ENCODE measurements at regions not wholly inside any gene's neighbourhood (a gene's known extent, or its start where the extent isn't known, plus 50 kb on each side); places are given as distances from the start of the nearest gene placed in this dataset.

GRCh38 chr10:108808228-108808627 lies 1115.1 kb downstream of the XPNPEP1 start:
- Mint-ChIP-seq H3K4me3 (no peak overlapping the region), H3K27ac (no peak overlapping the region), H3K9me3 (peaks cover 1% of the 10 kb centered on the region), H3K4me1 (no peaks in the 10 kb centered on the region), H3K27me3 (no peaks in the 10 kb centered on the region), H3K36me3 (no peaks in the 10 kb centered on the region)
- DNase-seq: no peak

- Mint-ChIP-seq H3K4me3 (no peak overlapping the region), H3K27ac (no peak overlapping the region), H3K36me3 (no peaks in the 10 kb centered on the region), H3K27me3 (no peaks in the 10 kb centered on the region), H3K4me1 (no peaks in the 10 kb centered on the region), H3K9me3 (peaks cover 6% of the 10 kb centered on the region)
- no peak for DNase-seq
Measured at GRCh38 chr10:108801775-108802517, 1121.4 kb downstream of the XPNPEP1 start.

GRCh38 chr10:108801220-108801619 lies 1122.1 kb downstream of the XPNPEP1 start:
- peaks cover 5% of the 10 kb centered on the region for H3K9me3 Mint-ChIP-seq
- H3K36me3 Mint-ChIP-seq: no peaks in the 10 kb centered on the region
- no peak overlapping the region for H3K4me3 Mint-ChIP-seq

GRCh38 chr10:108797573-108797972 lies 1125.7 kb downstream of the XPNPEP1 start:
- H3K27me3 Mint-ChIP-seq: no peaks in the 10 kb centered on the region
- no peak overlapping the region for H3K27ac Mint-ChIP-seq
- H3K4me3 Mint-ChIP-seq: no peak overlapping the region
- no peaks in the 10 kb centered on the region for H3K4me1 Mint-ChIP-seq
- H3K9me3 Mint-ChIP-seq: peaks cover 2% of the 10 kb centered on the region
- DNase-seq: no peak
- H3K36me3 Mint-ChIP-seq: no peaks in the 10 kb centered on the region

More at GRCh38 chr10:108801220-108801619, 1122.1 kb downstream of the XPNPEP1 start:
- no peaks in the 10 kb centered on the region for H3K4me1 Mint-ChIP-seq
- no peak overlapping the region for H3K27ac Mint-ChIP-seq
- no peaks in the 10 kb centered on the region for H3K27me3 Mint-ChIP-seq
- DNase-seq: no peak

GRCh38 chr10:108791794-108792474 lies 1131.4 kb downstream of the XPNPEP1 start:
- DNase-seq: no peak
- Mint-ChIP-seq H3K27me3 (no peaks in the 10 kb centered on the region), H3K4me1 (no peaks in the 10 kb centered on the region), H3K9me3 (no peaks in the 10 kb centered on the region), H3K4me3 (no peak overlapping the region), H3K36me3 (no peaks in the 10 kb centered on the region), H3K27ac (no peak overlapping the region)

GRCh38 chr10:108791030-108791429 lies 1132.3 kb downstream of the XPNPEP1 start:
- H3K36me3 Mint-ChIP-seq: no peaks in the 10 kb centered on the region
- no peaks in the 10 kb centered on the region for H3K9me3 Mint-ChIP-seq
- no peak overlapping the region for H3K27ac Mint-ChIP-seq
- DNase-seq: no peak
- H3K4me1 Mint-ChIP-seq: no peaks in the 10 kb centered on the region
- H3K4me3 Mint-ChIP-seq: no peak overlapping the region
- H3K27me3 Mint-ChIP-seq: no peaks in the 10 kb centered on the region

- no peaks in the 10 kb centered on the region for H3K36me3 Mint-ChIP-seq
- DNase-seq: no peak
- H3K27ac Mint-ChIP-seq: peak overlapping the region; percentile 8
- H3K27me3 Mint-ChIP-seq: no peaks in the 10 kb centered on the region
- peaks cover 4% of the 10 kb centered on the region for H3K9me3 Mint-ChIP-seq
- H3K4me3 Mint-ChIP-seq: no peak overlapping the region
- H3K4me1 Mint-ChIP-seq: no peaks in the 10 kb centered on the region
Measured at GRCh38 chr10:108789919-108790318, 1133.4 kb downstream of the XPNPEP1 start.

GRCh38 chr10:108789336-108789735 lies 1134.0 kb downstream of the XPNPEP1 start:
- Mint-ChIP-seq H3K4me1 (no peaks in the 10 kb centered on the region), H3K27me3 (no peaks in the 10 kb centered on the region), H3K36me3 (no peaks in the 10 kb centered on the region), H3K9me3 (peaks cover 8% of the 10 kb centered on the region), H3K27ac (no peak overlapping the region), H3K4me3 (no peak overlapping the region)
- no peak for DNase-seq

GRCh38 chr10:108788891-108789290 lies 1134.4 kb downstream of the XPNPEP1 start:
- no peaks in the 10 kb centered on the region for H3K36me3 Mint-ChIP-seq
- H3K27ac Mint-ChIP-seq: no peak overlapping the region
- no peaks in the 10 kb centered on the region for H3K27me3 Mint-ChIP-seq
- peaks cover 8% of the 10 kb centered on the region for H3K9me3 Mint-ChIP-seq
- H3K4me3 Mint-ChIP-seq: no peak overlapping the region
- H3K4me1 Mint-ChIP-seq: no peaks in the 10 kb centered on the region
- DNase-seq: no peak

GRCh38 chr10:108787932-108788331 lies 1135.4 kb downstream of the XPNPEP1 start:
- Mint-ChIP-seq H3K9me3 (peaks cover 11% of the 10 kb centered on the region), H3K4me1 (no peaks in the 10 kb centered on the region), H3K4me3 (no peak overlapping the region), H3K27ac (no peak overlapping the region), H3K36me3 (no peaks in the 10 kb centered on the region), H3K27me3 (no peaks in the 10 kb centered on the region)
- DNase-seq: no peak

GRCh38 chr10:108785011-108785410 lies 1138.3 kb downstream of the XPNPEP1 start:
- H3K9me3 Mint-ChIP-seq: peaks cover 11% of the 10 kb centered on the region
- DNase-seq: no peak
- no peak overlapping the region for H3K27ac Mint-ChIP-seq
- no peak overlapping the region for H3K4me3 Mint-ChIP-seq
- no peaks in the 10 kb centered on the region for H3K36me3 Mint-ChIP-seq
- H3K4me1 Mint-ChIP-seq: no peaks in the 10 kb centered on the region
- H3K27me3 Mint-ChIP-seq: no peaks in the 10 kb centered on the region

- H3K9me3 Mint-ChIP-seq: peaks cover 11% of the 10 kb centered on the region
- no peaks in the 10 kb centered on the region for H3K36me3 Mint-ChIP-seq
Measured at GRCh38 chr10:108784534-108784933, 1138.8 kb downstream of the XPNPEP1 start.

GRCh38 chr10:108783897-108784296 lies 1139.4 kb downstream of the XPNPEP1 start:
- H3K4me3 Mint-ChIP-seq: no peak overlapping the region
- no peak overlapping the region for H3K27ac Mint-ChIP-seq
- no peaks in the 10 kb centered on the region for H3K4me1 Mint-ChIP-seq
- no peak for DNase-seq
- H3K27me3 Mint-ChIP-seq: no peaks in the 10 kb centered on the region
- H3K36me3 Mint-ChIP-seq: no peaks in the 10 kb centered on the region
- peaks cover 11% of the 10 kb centered on the region for H3K9me3 Mint-ChIP-seq

More at GRCh38 chr10:108784534-108784933, 1138.8 kb downstream of the XPNPEP1 start:
- no peaks in the 10 kb centered on the region for H3K4me1 Mint-ChIP-seq
- H3K27me3 Mint-ChIP-seq: no peaks in the 10 kb centered on the region
- no peak overlapping the region for H3K4me3 Mint-ChIP-seq
- no peak overlapping the region for H3K27ac Mint-ChIP-seq
- DNase-seq: no peak

- H3K4me1 Mint-ChIP-seq: no peaks in the 10 kb centered on the region
- no peak for DNase-seq
- no peak overlapping the region for H3K4me3 Mint-ChIP-seq
- H3K27me3 Mint-ChIP-seq: no peaks in the 10 kb centered on the region
- H3K9me3 Mint-ChIP-seq: peaks cover 13% of the 10 kb centered on the region
- no peak overlapping the region for H3K27ac Mint-ChIP-seq
- H3K36me3 Mint-ChIP-seq: no peaks in the 10 kb centered on the region
Measured at GRCh38 chr10:108782411-108782810, 1140.9 kb downstream of the XPNPEP1 start.

GRCh38 chr10:108779501-108779900 lies 1143.8 kb downstream of the XPNPEP1 start:
- H3K4me3 Mint-ChIP-seq: no peak overlapping the region
- no peak overlapping the region for H3K27ac Mint-ChIP-seq
- H3K36me3 Mint-ChIP-seq: no peaks in the 10 kb centered on the region
- H3K27me3 Mint-ChIP-seq: no peaks in the 10 kb centered on the region
- peaks cover 7% of the 10 kb centered on the region for H3K9me3 Mint-ChIP-seq
- DNase-seq: no peak
- no peaks in the 10 kb centered on the region for H3K4me1 Mint-ChIP-seq

All from activated naive CD8-positive, alpha-beta T cell treated with anti-CD3 and anti-CD28 coated beads for 36 hours (primary cell).